ACHN (cell line): ENCODE measurements at regions not wholly inside any gene's neighbourhood (a gene's known extent, or its start where the extent isn't known, plus 50 kb on each side); places are given as distances from the start of the nearest gene placed in this dataset.

Experiments
- DNase-seq: peaks from one replicate; pipeline ENCODE4 v3.0.0-alpha.2; 2015
- in situ Hi-C: cut with HindIII; loops from 2 replicates; pipeline ENCODE4 v1.10.0; 2017; ENCODE audit warnings: low sequenced_read_pairs, low pct_ligation_motif_present, low pct_unique_long_range_greater_than_20kb

DNA sequence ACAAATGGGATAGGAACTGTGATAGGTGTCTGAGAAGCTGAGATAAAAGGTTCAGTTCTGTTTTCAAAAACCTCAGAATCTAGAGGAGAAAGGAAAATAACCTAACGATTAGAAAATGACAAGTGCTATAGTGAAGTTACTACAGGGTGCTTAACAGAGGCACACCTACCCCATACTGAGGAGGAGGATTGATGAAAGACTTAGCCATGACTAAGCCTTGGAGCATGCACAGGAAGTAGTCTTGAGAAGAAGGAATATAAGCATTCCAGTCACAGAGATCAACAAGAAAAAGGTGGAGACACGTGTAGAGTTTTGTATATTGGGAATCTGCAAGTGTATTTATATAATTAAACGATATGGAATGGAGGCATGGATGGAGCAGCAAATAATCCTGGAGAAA lies 1225.5 kb upstream of the CELF2 start:
- DNase-seq = no peak
- in situ Hi-C loops = no loop called here

DNA sequence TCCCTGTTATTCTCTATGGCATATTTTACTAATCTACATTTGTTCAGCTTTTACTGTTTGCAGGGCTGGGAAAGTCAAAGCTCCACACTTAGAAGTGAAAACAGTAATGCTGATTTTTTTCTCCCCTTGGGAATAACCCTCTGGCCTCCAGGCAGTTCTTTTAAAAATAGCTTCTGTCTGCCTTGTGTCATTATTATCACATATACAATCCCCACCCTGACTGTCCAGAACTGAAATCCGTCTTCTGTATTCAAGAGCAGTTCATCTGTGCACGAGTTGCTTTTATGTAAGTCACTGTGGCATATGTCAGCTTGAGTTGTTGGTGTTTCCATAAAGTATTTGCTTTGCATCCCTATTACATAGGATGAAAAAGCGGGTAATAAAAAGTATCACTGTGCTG lies 1221.1 kb upstream of the CELF2 start:
- in situ Hi-C loops = no loop called here
- DNase-seq = no peak

GRCh38 chr10:9800011-9800410 lies 1217.7 kb upstream of the CELF2 start:
- no peak for DNase-seq
- in situ Hi-C loops = no loop called here

DNA sequence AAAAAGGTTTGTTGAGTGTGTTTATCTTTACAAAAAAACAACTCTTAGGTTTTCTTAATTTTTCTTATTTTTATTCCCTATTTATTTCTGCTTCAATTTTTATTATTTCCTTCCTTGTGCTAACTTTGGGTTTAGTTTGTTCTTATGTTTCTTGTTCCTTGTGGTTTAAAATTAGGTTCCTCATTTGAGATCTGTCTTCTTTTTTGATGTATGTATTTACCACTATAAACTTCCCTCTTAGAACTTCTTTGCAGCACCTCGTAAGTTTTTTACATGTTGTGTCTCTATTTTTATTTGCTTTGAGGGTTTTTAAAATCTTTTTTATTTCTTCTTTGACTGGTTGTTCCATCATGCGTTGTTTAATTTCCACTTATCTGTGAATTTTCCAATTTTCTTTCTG lies 1217.1 kb upstream of the CELF2 start:
- in situ Hi-C loops = no loop called here
- no peak for DNase-seq

GRCh38 chr10:9807846-9808245 lies 1209.8 kb upstream of the CELF2 start:
- no peak for DNase-seq
- in situ Hi-C loops = no loop called here

DNA sequence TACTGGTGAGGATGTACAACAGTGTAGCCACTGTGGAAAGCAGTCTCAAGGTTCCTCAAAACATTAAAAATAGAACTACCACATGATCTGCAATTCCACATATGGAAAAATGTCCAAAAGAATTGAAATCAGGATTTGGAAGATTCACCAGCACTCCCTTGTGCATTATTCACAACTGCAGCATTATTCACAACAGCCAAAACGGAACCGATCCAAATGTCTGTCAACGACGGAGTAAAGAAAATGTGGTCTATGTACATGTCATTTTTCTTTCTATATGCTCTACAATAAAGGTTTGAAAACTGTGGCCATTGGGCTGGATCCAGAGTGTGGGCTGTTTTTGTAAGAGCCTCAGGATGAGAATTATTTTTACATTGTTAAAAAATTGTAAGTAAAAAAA lies 1206.1 kb upstream of the CELF2 start:
- in situ Hi-C loops = no loop called here
- DNase-seq = no peak

- DNase-seq = no peak
- in situ Hi-C loops = no loop called here
Measured at GRCh38 chr10:9814285-9814864, 1203.3 kb upstream of the CELF2 start.

GRCh38 chr10:9819756-9820494 lies 1197.7 kb upstream of the CELF2 start:
- DNase-seq = no peak
- in situ Hi-C loops = no loop called here

DNA sequence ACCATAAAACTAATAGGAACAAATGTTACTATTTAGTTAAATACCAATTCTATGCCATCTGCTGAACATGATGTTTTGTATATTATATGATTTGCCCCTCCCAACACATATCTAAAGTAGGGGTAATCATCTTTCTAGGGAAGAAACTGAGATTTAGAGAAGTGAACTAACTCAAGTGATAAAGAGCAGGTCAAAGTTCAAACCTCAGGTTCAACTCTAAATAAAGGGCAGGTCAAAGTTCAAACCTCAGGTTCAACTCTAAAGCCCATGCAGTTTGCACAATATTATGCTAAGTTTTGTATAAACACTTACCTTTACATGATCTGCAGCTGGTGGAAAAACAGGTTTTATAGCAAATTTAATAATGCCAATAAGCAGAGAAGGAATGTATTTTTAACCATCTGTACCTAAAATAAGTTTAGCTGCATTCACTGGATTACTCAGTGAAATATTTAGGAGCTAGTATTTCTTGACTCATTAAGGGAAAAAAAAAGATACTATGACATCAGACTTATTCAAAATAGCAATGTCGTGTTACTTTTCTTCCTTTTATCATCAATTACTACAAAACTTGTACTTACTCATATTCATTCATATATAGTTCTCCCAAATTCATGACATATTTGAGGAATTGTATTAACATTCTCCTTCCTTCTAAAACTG lies 1194.3 kb upstream of the CELF2 start:
- in situ Hi-C loops = no loop called here
- DNase-seq = no peak

DNA sequence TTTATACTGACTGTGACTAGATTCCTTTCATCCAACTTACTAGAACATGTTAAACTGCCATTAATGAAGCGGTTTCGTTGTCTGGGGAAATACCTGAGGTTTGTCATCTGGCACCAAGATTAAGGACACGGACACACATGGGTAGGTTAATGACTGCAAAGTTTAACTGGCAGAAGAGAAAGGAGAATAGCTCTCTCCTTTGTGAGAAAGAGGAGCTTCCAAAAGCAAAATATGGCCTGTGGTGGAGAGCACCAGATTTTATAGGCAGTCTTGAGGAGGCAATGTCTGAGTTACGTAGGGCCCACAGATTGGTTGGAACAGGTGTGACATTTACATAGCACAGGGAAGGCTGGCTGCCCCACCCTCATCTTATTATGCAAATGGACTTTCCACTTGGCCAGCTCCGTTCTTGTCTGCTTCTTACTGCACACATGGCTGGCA lies 1193.0 kb upstream of the CELF2 start:
- DNase-seq = no peak
- in situ Hi-C loops = no loop called here

DNA sequence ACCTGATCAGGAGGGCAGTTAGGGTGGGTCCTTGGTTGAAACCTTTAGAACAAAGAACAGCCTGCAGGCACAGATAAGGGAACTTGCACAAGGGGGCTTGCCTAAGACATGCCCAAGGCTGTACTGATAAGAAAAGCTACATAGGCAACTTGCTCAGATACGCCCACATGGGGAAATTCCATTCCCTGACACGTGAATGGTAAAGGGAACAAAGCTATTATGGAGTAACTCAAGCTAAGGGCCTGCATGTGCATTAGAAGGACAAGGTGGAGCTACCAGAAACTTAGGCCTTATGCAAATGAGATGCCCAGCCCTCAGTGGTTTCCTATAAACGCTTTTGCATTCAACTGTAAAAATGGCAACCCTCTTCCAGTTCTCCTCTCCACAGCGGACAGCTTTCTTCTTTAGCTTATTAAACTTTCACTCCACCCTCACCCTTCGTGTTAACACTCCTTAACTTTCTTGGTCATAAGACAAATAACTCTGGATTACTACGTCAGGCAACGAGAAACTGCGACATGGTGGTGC lies 1192.1 kb upstream of the CELF2 start:
- in situ Hi-C loops = no loop called here
- no peak for DNase-seq

GRCh38 chr10:9828110-9828509 lies 1189.6 kb upstream of the CELF2 start:
- no peak for DNase-seq
- in situ Hi-C loops = no loop called here

DNA sequence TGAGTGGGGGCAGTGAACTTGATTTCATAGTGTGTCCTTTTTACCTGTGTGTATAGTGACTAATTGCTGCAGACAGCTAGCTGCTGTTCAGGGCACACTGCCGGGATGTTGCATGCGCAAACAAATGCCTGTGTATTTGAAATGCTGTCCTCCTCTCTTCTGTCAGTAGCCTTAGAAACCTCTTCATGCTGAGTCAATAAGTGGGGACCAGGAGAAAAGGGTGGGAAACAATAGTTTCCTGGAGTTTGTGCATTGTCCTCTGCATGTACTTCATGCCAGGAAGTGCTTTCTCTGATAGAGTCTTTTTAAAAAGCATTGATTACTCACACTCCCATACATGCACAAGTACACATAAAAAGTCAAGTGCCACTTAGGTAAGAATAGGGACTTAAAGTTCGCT lies 1183.7 kb upstream of the CELF2 start:
- in situ Hi-C loops = no loop called here
- no peak for DNase-seq

GRCh38 chr10:9834434-9834833 lies 1183.2 kb upstream of the CELF2 start:
- no peak for DNase-seq
- in situ Hi-C loops = no loop called here

DNA sequence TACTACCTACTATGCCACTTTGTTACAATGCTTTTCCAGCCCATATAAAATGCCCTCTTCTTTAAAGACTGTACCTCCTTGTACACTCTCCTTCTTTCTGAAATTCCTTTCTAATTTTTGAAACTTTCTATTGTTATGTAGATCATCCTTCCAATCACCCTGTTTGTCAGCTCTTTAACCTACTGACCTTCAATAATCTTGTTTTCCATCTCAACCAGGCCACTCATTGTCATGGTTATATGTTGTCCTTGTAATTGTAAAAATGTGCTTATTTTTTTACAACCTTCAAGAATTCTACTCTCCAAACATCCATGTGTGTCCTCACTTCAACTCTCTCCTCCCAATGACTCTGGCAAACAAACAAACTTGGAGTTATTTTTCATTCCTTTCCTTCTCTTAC lies 1172.6 kb upstream of the CELF2 start:
- DNase-seq = no peak
- in situ Hi-C loops = no loop called here

DNA sequence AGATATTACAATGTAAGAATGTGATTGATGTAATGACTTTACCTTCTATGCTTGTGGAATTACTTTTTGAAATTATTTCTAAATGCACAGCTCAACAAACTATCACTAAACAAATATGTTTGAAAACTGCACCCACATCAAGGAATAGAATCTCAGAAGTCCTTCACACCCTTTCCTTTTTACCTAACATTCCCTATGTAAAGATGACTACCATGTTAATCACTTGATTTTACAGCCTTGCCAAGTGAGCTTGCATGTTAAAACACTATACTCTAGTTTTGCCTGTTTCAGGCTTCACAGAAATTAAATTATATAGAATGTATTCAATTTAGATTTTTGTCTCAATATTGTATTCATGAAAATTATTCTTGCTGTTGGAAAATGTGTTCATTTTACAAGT lies 1169.4 kb upstream of the CELF2 start:
- in situ Hi-C loops = no loop called here
- DNase-seq = no peak

DNA sequence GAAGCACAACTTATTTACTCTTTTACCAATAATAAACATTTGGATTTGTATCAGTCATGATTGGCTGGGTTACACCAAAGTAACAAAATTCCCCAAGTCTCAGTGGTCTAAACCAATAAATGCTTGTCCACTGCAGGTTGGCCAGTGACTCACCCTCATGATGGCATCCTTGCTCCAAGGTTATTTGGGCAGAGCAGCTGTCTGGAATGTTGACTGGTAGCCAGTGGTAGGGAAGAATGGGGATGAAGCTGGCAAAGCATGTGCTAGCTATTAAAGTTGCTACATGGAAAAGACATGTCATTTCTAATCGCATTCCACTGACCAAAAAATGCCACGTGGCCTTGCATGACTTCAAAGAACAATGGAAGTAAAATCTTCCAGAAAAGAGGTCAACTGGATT lies 1168.7 kb upstream of the CELF2 start:
- in situ Hi-C loops = no loop called here
- DNase-seq = no peak

DNA sequence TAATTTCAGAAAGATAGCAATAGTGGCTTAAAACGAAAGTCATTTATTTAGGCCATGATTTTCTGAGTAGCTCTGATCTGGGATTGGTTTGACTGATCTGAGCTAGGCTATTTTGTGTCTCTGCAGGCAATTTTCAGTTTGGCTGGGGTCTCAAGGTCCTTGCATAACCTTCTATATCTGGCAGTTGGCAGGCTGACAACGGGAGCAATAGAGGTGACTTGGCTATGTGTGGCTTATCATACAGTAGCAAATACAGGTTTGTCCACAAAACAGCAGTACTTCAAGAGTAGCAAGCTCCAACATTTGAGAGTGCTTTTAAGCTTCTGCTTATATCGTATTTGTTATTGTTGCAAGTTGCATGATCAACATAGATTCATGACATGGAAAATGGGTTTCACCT lies 1167.3 kb upstream of the CELF2 start:
- in situ Hi-C loops = no loop called here
- no peak for DNase-seq

GRCh38 chr10:9851808-9852207 lies 1165.9 kb upstream of the CELF2 start:
- no peak for DNase-seq
- in situ Hi-C loops = no loop called here
